Adrenal gland (tissue), 9 donors: ENCODE measurements at regions not wholly inside any gene's neighbourhood (a gene's known extent, or its start where the extent isn't known, plus 50 kb on each side); places are given as distances from the start of the nearest gene placed in this dataset.

Experiments used
- DNase-seq, 7 donors: peaks; one replicate each; pipeline ENCODE4 v3.0.0-alpha.2; 2019 to 2020
- H3K27ac ChIP-seq, 5 donors: fragments of 200-600 bp; sonication (generic) in 4 of 5; 1 replicate in 3 of 5; 2 replicates in 2 of 5; pipeline versions ENCODE4 v1.5.1 to v1.8.0; 2016 to 2020; ENCODE audit warnings: mild to moderate bottlenecking in 1 of 5
- H3K27me3 ChIP-seq: fragments of 200-600 bp; 2 replicates; pipeline ENCODE4 v1.8.0; 2021
- H3K36me3 ChIP-seq, 2 donors: fragments of 200-600 bp; replicated peaks in 1 of 2; 1 replicate in 1 of 2; 2 replicates in 1 of 2; pipeline versions ENCODE4 v1.5.1 to v1.8.0; 2018 to 2022
- H3K4me1 ChIP-seq, 2 donors: fragments of 200-600 bp; replicated peaks in 1 of 2; 1 replicate in 1 of 2; 2 replicates in 1 of 2; pipeline versions ENCODE4 v1.5.1 to v1.8.0; 2018 to 2021
- H3K4me3 ChIP-seq, 4 donors: fragments of 200-600 bp; sonication (generic) in 3 of 4; one replicate each; pipeline ENCODE4 v1.5.1; 2016 to 2018
- H3K9me3 ChIP-seq, 3 donors: fragments of 200-600 bp; sonication (generic) in 1 of 3; replicated peaks in 1 of 3; 1 replicate in 2 of 3; 2 replicates in 1 of 3; pipeline versions ENCODE4 v1.5.1 to v1.8.0; 2016 to 2021
- CTCF ChIP-seq, 6 experiments: fragments of 450-650 bp in 4 of 6; fragments of 200-600 bp in 2 of 6; sonication (generic) in 1 of 6; IDR thresholded peaks; 1 replicate in 5 of 6; 2 replicates in 1 of 6; pipeline versions ENCODE4 v1.5.1 to v1.8.0; 2016 to 2021; ENCODE audit warnings: antibody characterized with exemption in 6 of 6, mild to moderate bottlenecking in 2 of 6, moderate library complexity in 1 of 6
- POLR2A ChIP-seq, 2 donors: fragments of 450-650 bp; IDR thresholded peaks; one replicate each; pipeline ENCODE4 v1.6.1; 2017; ENCODE audit warnings: antibody characterized with exemption in 2 of 2, mild to moderate bottlenecking in 2 of 2, moderate library complexity in 1 of 2
- WGBS, 4 donors: extraction: QIAGEN DNeasy Blood & Tissue Kit in 2 of 4; methylation state at CpG; one replicate each; pipeline versions ENCODE4 v1.1.5 to v1.1.7; 2013 to 2017; 5-methylcytosine and 5-hydroxymethylcytosine counted together
- intact Hi-C, 2 donors: fragments of 100-400 bp; cut with DNase I; formaldehyde crosslinking; loops; one replicate each; pipeline versions ENCODE4 v1.14.1 to v1.15.0; 2022 to 2023
- donor health status: healthy with polysubstance abuse.
- donor health status: Bipolar disorder and iron deficiency.
- donor health status: DM: yes; HTN: yes; CAD: no.
- donor health status: DM: no; HTN: no; CAD: no.
- donor health status: DM: no; HTN: no; CAD: no.

- TF ChIP-seq CTCF (IDR thresholded peaks at IDR 0.05), result no peak
- no peak for TF ChIP-seq POLR2A (IDR thresholded peaks at IDR 0.05)
- Histone ChIP-seq H3K27me3 (no peaks in the 10 kb centered on the region), H3K4me3 (no peak overlapping the region), H3K4me1 (no peaks in the 10 kb centered on the region), H3K36me3 (no peaks in the 10 kb centered on the region), H3K9me3 (no peaks in the 10 kb centered on the region), H3K27ac (no peak overlapping the region)
- peak; percentile 47 to 80 (median 65) for DNase-seq
- intact Hi-C loops, result no loop called here
- WGBS, 4 donors, result 26 to 28% (median 27%) methylated on average over 6 of the region's 6 CpGs
Measured at GRCh38 chr6:137309078-137309762, 90.0 kb upstream of the IFNGR1 start.

- intact Hi-C loops, result no loop called here
- H3K9me3 ChIP-seq, result no peaks in the 10 kb centered on the region
- no peak for TF ChIP-seq CTCF (IDR thresholded peaks at IDR 0.05)
- TF ChIP-seq POLR2A (IDR thresholded peaks at IDR 0.05), result no peak
- no peaks in the 10 kb centered on the region for H3K4me1 ChIP-seq
- no peak overlapping the region for H3K27ac ChIP-seq
- DNase-seq, result no peak
- 70 to 83% (median 73%) methylated on average over 8 of the region's 8 CpGs for WGBS, 4 donors
- H3K27me3 ChIP-seq, result no peaks in the 10 kb centered on the region
- no peaks in the 10 kb centered on the region for H3K36me3 ChIP-seq
- no peak overlapping the region for H3K4me3 ChIP-seq
Measured at GRCh38 chr6:137307163-137307854, 88.1 kb upstream of the IFNGR1 start.

DNA sequence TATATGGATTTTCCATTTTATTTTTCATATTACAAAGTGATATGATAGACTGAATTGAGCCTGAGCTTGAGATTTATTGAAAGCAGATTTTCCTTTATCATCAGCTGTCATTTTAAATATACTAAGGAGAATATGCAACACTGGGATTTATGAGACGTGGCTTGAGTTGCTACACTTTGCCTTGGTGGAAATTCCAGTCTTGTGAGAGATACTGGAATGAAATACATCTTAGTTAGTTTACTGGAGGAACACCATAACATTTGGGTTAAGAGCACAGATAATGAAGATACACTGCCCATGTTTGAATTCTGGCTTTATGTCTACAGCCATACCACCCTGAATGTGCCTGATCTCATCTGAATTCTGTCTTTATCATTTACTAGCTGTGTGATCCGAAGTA, 86.5 kb upstream of the IFNGR1 start:
- Histone ChIP-seq H3K36me3 (no peaks in the 10 kb centered on the region), H3K27ac (no peak overlapping the region), H3K27me3 (no peaks in the 10 kb centered on the region), H3K4me1 (no peaks in the 10 kb centered on the region), H3K9me3 (no peaks in the 10 kb centered on the region), H3K4me3 (no peak overlapping the region)
- TF ChIP-seq POLR2A (IDR thresholded peaks at IDR 0.05) (no peak), CTCF (IDR thresholded peaks at IDR 0.05) (no peak)
- no peak for DNase-seq
- 84 to 91% (median 88%) methylated on average over 2 of the region's 2 CpGs for WGBS, 4 donors
- intact Hi-C loops, result no loop called here

- Histone ChIP-seq H3K36me3 (no peaks in the 10 kb centered on the region), H3K9me3 (no peaks in the 10 kb centered on the region), H3K27me3 (no peaks in the 10 kb centered on the region), H3K4me1 (no peaks in the 10 kb centered on the region), H3K27ac (no peak overlapping the region), H3K4me3 (no peak overlapping the region)
- WGBS, 4 donors, result 85 to 90% (median 88%) methylated on average over 4 of the region's 4 CpGs
- TF ChIP-seq POLR2A (IDR thresholded peaks at IDR 0.05) (no peak), CTCF (IDR thresholded peaks at IDR 0.05) (no peak)
- no peak for DNase-seq
- intact Hi-C loops, result no loop called here
Measured at GRCh38 chr6:137304020-137304780, 85.0 kb upstream of the IFNGR1 start.
